ENCODE measurements at regions not wholly inside any gene's neighbourhood (a gene's known extent, or its start where the extent isn't known, plus 50 kb on each side); places are given as distances from the start of the nearest gene placed in this dataset.

GRCh38 chr5:8561224-8561840, 692.4 kb downstream of the MTRR start (continued):
- TF ChIP-seq CHD7 (IDR thresholded peaks at IDR 0.05; ENCODE audit: insufficient replicate concordance, low read length) (no peak), NRF1 (IDR thresholded peaks at IDR 0.05; ENCODE audit: low read depth, low read length) (no peak), ZNF274 (IDR thresholded peaks at IDR 0.05; ENCODE audit: borderline replicate concordance, extremely low read depth, low read length) (no peak), TBP (IDR thresholded peaks at IDR 0.05; ENCODE audit: low read depth, low read length) (no peak), SRF (IDR thresholded peaks at IDR 0.05; ENCODE audit: low read depth, low read length) (no peak), YY1 (IDR thresholded peaks at IDR 0.05; ENCODE audit: low read depth, low read length) (no peak), JUND (IDR thresholded peaks at IDR 0.05; ENCODE audit: low read length) (no peak), E2F6 (IDR thresholded peaks at IDR 0.05) (no peak), RAD21 (IDR thresholded peaks at IDR 0.05 in 1 of 2, conservative IDR thresholded peaks at IDR 0.05 in 1 of 2; ENCODE audit: low read depth in 2 of 2, low read length in 2 of 2) (no peak), TCF12 (IDR thresholded peaks at IDR 0.05; ENCODE audit: low read depth, low read length) (no peak), CTBP2 (IDR thresholded peaks at IDR 0.05; ENCODE audit: borderline replicate concordance, insufficient read depth, insufficient read length, low read length) (no peak)

All from H1 (cell line).